ENCODE measurements at regions not wholly inside any gene's neighbourhood (a gene's known extent, or its start where the extent isn't known, plus 50 kb on each side); places are given as distances from the start of the nearest gene placed in this dataset.

GRCh38 chr3:33943277-33943676 is 144.8 kb downstream of the PDCD6IP start:
- TF ChIP-seq CTCF (IDR thresholded peaks at IDR 0.05) (no peak), EP300 (IDR thresholded peaks at IDR 0.05) (no peak), POLR2AphosphoS5 (IDR thresholded peaks at IDR 0.05) (no peak), POLR2A (IDR thresholded peaks at IDR 0.05) (no peak)

Data from sigmoid colon (tissue), 4 donors.